GM12878 (cell line): ENCODE measurements at regions not wholly inside any gene's neighbourhood (a gene's known extent, or its start where the extent isn't known, plus 50 kb on each side); places are given as distances from the start of the nearest gene placed in this dataset.

Source experiments
- BACH1 ChIP-seq: fragments of 450-650 bp; IDR thresholded peaks from 2 replicates; pipeline ENCODE4 v1.6.1; 2017; ENCODE audit warnings: mild to moderate bottlenecking, borderline replicate concordance
- CHD4 ChIP-seq: fragments of 200-600 bp; sonication (generic); IDR thresholded peaks from 2 replicates; pipeline ENCODE4 v1.6.1; 2016; ENCODE audit warnings: mild to moderate bottlenecking
- CREB1 ChIP-seq: IDR thresholded peaks from 2 replicates; pipeline ENCODE4 v1.6.1; 2012; ENCODE audit warnings: low read depth, mild to moderate bottlenecking, inconsistent platforms
- ETV6 ChIP-seq, 2 experiments: fragments of 450-650 bp in 1 of 2; IDR thresholded peaks in 1 of 2; conservative IDR thresholded peaks in 1 of 2; 2 replicates each; pipeline ENCODE4 v1.6.1; 2014; ENCODE audit warnings: antibody characterized with exemption in 1 of 2, borderline replicate concordance in 1 of 2, low read depth in 1 of 2, mild to moderate bottlenecking in 1 of 2, moderate library complexity in 1 of 2
- HDAC2 ChIP-seq: fragments of 200-600 bp; sonication (generic); IDR thresholded peaks from 2 replicates; pipeline ENCODE4 v1.6.1; 2017
- JUND ChIP-seq: IDR thresholded peaks from 2 replicates; pipeline ENCODE4 v1.6.1; 2012; ENCODE audit warnings: low read depth, mild to moderate bottlenecking, low read length, improper control_type of control experiment, moderate library complexity
- KAT2A ChIP-seq: conservative IDR thresholded peaks from 2 replicates; pipeline ENCODE4 v1.6.1; 2011; ENCODE audit warnings: low read depth, low read length; ENCODE audit not compliant: control insufficient read depth
- NRF1 ChIP-seq: conservative IDR thresholded peaks from 2 replicates; pipeline ENCODE4 v1.6.1; 2011; ENCODE audit warnings: mild to moderate bottlenecking, low read depth, low read length, improper control_type of control experiment
- RELB ChIP-seq: fragments of 450-650 bp; IDR thresholded peaks from 2 replicates; pipeline ENCODE4 v1.6.1; 2017; ENCODE audit warnings: low read depth, mild to moderate bottlenecking, moderate library complexity
- SMARCA5 ChIP-seq: fragments of 450-650 bp; IDR thresholded peaks from 2 replicates; pipeline ENCODE4 v1.6.1; 2017; ENCODE audit warnings: mild to moderate bottlenecking
- SUPT20H ChIP-seq: IDR thresholded peaks from 2 replicates; pipeline ENCODE4 v1.6.1; 2011; ENCODE audit warnings: low read depth, mild to moderate bottlenecking, low read length, moderate library complexity, borderline replicate concordance; ENCODE audit not compliant: control insufficient read depth
- TCF3 ChIP-seq: IDR thresholded peaks from 2 replicates; pipeline ENCODE4 v1.6.1; 2012; ENCODE audit warnings: low read depth, mild to moderate bottlenecking, low read length, borderline replicate concordance; ENCODE audit not compliant: insufficient read depth
- ZZZ3 ChIP-seq: IDR thresholded peaks from 2 replicates; pipeline ENCODE4 v1.6.1; 2011; ENCODE audit warnings: low read depth; ENCODE audit not compliant: control insufficient read depth, insufficient read length
- TF ChIP-seq, protein P1 (sequence below), 3 experiments: IDR thresholded peaks in 2 of 3; conservative IDR thresholded peaks in 1 of 3; 2 replicates each; pipeline ENCODE4 v1.5.1; 2011; ENCODE audit warnings: low read depth in 3 of 3, low read length in 3 of 3, mild to moderate bottlenecking in 3 of 3, control low read depth in 2 of 3, moderate library complexity in 2 of 3, inconsistent platforms in 1 of 3, mixed read lengths in 1 of 3; ENCODE audit not compliant: control insufficient read depth in 2 of 3, insufficient read depth in 1 of 3; ENCODE audit errors: extremely low read depth in 1 of 3
- TF ChIP-seq, protein P2 (sequence below): fragments of 450-650 bp; IDR thresholded peaks from 2 replicates; pipeline ENCODE4 v1.6.1; 2016; ENCODE audit warnings: mild to moderate bottlenecking
- TF ChIP-seq, protein P3 (sequence below): fragments of 450-650 bp; formaldehyde crosslinking; IDR thresholded peaks from 2 replicates; pipeline ENCODE4 v1.5.0; 2022; ENCODE audit warnings: mild to moderate bottlenecking, missing genetic modification characterization

DNA sequence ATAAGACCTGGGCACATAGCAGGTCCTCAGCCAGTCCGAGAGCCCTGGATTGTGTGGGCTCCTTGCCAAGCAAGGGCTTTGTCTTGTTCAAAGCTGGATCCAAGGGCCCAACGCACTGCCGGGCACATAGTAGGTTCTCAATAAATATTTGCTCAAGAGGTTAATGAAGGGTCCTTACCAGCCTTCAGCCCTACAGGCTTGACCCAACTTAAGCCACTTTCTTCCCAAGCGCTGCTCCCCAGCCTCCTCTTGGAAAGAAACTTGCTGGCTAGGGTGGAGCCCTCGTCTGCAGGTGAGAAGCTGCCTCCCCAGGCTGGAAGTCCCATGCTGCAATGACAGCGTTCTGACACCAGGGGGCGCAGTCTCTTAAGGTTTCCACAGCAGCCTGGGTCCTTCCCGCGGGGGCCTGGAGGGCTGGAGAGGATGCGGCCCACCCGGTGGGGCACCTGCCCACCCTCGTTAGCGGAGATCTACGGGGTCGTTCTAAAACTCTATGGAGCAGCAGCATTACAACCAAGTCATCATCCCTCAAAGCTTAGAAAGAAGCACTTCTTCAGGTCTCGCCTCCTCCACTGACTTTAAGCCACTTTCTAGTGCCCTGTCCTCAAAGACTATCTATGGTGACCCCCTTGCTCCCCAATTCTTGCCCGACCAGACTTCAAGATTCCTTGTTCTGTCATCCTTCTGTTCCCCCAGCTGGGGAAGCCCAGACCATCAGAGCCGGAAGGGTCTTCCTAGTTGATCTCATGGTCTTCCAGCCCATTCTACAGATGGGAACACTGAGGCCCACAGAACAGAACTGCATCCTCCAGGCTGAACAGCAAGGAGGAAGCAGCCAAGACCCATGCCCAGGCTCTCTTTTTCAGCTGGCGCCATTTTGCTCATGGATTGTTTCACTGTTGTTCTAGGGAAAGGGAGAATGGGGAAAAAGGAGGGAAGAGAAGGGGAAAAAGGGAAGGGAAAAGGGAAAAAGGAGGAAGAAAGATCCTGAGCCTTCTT is 115.4 kb downstream of the LHX2 start (continued):
- TF ChIP-seq ETV6 (conservative IDR thresholded peaks at IDR 0.05 in 1 of 2, IDR thresholded peaks at IDR 0.05 in 1 of 2; ENCODE audit: borderline replicate concordance in 1 of 2, low read depth in 1 of 2) (no peak), KAT2A (no peak), CREB1 (no peak), ZZZ3 (no peak), SUPT20H (no peak), HDAC2 (no peak), TCF3 (no peak), NRF1 (no peak), SMARCA5 (peak; percentile 63; the same call in 1 of the 2 replicates), CHD4 (no peak), RELB (no peak), BACH1 (no peak), JUND (no peak)
- TF ChIP-seq, protein P1, sequence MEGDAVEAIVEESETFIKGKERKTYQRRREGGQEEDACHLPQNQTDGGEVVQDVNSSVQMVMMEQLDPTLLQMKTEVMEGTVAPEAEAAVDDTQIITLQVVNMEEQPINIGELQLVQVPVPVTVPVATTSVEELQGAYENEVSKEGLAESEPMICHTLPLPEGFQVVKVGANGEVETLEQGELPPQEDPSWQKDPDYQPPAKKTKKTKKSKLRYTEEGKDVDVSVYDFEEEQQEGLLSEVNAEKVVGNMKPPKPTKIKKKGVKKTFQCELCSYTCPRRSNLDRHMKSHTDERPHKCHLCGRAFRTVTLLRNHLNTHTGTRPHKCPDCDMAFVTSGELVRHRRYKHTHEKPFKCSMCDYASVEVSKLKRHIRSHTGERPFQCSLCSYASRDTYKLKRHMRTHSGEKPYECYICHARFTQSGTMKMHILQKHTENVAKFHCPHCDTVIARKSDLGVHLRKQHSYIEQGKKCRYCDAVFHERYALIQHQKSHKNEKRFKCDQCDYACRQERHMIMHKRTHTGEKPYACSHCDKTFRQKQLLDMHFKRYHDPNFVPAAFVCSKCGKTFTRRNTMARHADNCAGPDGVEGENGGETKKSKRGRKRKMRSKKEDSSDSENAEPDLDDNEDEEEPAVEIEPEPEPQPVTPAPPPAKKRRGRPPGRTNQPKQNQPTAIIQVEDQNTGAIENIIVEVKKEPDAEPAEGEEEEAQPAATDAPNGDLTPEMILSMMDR (IDR thresholded peaks at IDR 0.05 in 2 of 3, conservative IDR thresholded peaks at IDR 0.05 in 1 of 3; ENCODE audit: control insufficient read depth in 2 of 3, extremely low read depth in 1 of 3, insufficient read depth in 1 of 3, low read depth in 3 of 3, low read length in 3 of 3) = peak; percentile 94 to 97 (median 95)
- TF ChIP-seq, protein P2, sequence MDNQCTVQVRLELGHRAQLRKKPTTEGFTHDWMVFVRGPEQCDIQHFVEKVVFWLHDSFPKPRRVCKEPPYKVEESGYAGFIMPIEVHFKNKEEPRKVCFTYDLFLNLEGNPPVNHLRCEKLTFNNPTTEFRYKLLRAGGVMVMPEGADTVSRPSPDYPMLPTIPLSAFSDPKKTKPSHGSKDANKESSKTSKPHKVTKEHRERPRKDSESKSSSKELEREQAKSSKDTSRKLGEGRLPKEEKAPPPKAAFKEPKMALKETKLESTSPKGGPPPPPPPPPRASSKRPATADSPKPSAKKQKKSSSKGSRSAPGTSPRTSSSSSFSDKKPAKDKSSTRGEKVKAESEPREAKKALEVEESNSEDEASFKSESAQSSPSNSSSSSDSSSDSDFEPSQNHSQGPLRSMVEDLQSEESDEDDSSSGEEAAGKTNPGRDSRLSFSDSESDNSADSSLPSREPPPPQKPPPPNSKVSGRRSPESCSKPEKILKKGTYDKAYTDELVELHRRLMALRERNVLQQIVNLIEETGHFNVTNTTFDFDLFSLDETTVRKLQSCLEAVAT = no peak
- TF ChIP-seq, protein P3, sequence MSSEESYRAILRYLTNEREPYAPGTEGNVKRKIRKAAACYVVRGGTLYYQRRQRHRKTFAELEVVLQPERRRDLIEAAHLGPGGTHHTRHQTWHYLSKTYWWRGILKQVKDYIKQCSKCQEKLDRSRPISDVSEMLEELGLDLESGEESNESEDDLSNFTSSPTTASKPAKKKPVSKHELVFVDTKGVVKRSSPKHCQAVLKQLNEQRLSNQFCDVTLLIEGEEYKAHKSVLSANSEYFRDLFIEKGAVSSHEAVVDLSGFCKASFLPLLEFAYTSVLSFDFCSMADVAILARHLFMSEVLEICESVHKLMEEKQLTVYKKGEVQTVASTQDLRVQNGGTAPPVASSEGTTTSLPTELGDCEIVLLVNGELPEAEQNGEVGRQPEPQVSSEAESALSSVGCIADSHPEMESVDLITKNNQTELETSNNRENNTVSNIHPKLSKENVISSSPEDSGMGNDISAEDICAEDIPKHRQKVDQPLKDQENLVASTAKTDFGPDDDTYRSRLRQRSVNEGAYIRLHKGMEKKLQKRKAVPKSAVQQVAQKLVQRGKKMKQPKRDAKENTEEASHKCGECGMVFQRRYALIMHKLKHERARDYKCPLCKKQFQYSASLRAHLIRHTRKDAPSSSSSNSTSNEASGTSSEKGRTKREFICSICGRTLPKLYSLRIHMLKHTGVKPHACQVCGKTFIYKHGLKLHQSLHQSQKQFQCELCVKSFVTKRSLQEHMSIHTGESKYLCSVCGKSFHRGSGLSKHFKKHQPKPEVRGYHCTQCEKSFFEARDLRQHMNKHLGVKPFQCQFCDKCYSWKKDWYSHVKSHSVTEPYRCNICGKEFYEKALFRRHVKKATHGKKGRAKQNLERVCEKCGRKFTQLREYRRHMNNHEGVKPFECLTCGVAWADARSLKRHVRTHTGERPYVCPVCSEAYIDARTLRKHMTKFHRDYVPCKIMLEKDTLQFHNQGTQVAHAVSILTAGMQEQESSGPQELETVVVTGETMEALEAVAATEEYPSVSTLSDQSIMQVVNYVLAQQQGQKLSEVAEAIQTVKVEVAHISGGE (CRISPR knock-in tag) = no peak
